GM21717 (cell line): ENCODE measurements at regions not wholly inside any gene's neighbourhood (a gene's known extent, or its start where the extent isn't known, plus 50 kb on each side); places are given as distances from the start of the nearest gene placed in this dataset.

ENCODE experiments used
- ATAC-seq: cut with Tn5 transposase; IDR thresholded peaks from one replicate; pipeline ENCODE4 v1.9.1; 2021; ENCODE audit warnings: mild to moderate bottlenecking, moderate library complexity; ENCODE audit not compliant: unreplicated experiment

DNA sequence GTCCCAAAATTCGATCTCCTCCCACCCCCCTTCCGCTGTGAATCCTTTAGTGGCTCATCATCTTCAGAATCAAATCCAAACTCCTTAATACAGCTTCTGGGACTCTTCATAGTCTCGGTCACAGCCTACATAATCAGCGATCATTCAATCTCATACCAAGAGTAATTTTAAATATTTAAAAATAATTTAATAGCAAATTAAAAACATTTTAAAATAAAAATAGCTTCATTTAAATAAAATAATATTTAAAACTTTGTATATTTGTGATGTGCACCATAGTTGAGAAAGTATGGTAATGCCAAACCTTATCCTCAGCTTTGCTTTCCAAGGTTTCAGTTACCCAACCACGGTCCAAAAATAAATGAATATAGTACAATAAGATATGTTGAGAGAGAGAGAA lies 70.0 kb upstream of the NR3C1 start:
- no peak for ATAC-seq

- no peak for ATAC-seq
Observed at GRCh38 chr5:143472576-143472975, 69.1 kb upstream of the NR3C1 start.

- no peak for ATAC-seq
Observed at GRCh38 chr5:143471666-143472464, 68.4 kb upstream of the NR3C1 start.

- ATAC-seq: no peak
Observed at GRCh38 chr5:143471041-143471509, 67.6 kb upstream of the NR3C1 start.

- no peak for ATAC-seq
Observed at GRCh38 chr5:143470120-143470519, 66.6 kb upstream of the NR3C1 start.

- ATAC-seq: no peak
Observed at GRCh38 chr5:143469125-143469524, 65.6 kb upstream of the NR3C1 start.

GRCh38 chr5:143466632-143467031 lies 63.1 kb upstream of the NR3C1 start:
- no peak for ATAC-seq

DNA sequence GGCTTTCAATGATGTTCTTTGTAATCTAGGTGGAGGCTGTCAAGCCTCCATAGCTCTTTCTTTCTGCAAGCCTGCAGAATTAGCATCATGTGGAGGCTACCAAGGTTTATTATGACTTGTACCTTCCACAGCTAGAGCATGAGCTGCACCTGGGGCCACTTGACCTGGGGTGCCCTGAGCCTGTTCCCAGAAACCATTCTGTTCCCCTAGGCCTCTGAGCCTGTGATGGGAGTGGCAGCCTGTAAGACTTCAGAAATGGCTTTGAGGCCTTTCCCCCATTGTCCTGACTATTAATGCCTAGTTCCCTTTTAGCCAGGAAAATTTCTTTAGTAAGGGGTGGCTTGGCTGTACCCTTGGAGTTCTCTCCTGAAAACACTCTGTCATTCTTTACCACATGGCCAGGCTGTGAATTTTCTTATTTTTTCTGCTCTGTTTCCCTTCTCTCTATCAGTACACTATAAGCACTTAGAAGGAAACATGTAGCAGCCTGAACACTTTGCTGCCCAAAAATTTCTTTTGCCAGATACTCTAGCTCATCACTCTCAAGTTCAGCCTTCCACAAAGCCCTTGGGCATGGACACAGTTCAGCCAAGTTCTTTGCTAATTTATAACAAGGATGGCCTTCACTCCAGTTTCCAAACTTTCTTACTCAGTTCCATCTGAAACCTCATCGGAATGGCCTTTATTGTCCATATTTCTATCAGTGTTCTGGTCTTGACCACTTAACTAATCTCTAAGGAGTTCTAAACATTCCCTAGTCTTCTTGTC lies 61.4 kb upstream of the NR3C1 start:
- ATAC-seq: no peak

GRCh38 chr5:143462431-143462830 lies 58.9 kb upstream of the NR3C1 start:
- no peak for ATAC-seq

DNA sequence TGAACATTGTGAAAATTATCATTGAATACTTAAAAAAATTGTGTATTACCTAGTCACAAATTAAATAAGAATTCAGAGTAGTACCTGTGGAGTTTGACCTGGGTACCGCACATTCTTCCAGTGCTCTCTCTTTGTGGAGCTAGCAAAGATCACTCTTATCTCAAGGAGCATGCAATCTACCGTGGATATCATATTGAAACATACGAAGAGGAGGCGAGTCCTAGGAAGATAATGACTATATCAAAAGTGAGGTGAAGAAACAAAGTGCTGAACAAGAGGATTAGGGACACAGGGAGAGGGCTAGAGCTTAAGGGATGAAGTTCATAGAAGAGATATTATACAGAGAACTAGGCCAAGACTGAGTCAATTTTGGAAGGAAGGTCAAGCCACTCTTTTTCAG lies 55.9 kb upstream of the NR3C1 start:
- ATAC-seq: no peak

GRCh38 chr5:143456952-143457547 lies 53.6 kb upstream of the NR3C1 start:
- no peak for ATAC-seq

DNA sequence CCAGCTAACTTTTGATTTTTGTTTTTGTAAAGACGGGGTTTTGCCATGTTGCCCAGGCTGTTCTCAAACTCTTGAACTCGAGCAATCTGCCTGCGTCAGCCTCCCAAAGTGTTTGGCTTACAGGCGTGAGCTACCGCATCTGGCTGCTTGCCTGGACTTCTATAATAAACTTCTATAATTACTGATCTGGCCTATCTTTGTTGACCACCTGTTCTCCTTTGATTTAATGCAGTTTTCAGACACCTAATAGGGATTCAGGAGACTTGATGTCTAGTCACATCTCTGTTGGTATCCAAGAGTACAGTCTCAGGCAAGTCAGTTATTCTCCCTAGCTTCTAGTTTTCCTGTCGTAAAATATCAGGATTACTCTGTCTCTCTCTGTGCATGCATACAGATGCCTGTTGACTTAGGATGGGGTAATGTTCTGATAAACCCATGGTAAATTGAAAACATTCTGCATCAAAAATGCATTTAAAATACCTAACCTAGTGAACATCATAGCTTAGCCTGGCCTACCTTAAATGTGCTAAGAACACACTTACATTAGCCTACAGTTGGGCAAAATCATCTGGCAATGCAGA lies 51.5 kb upstream of the NR3C1 start:
- ATAC-seq: no peak

GRCh38 chr5:143453720-143454119 lies 50.2 kb upstream of the NR3C1 start:
- ATAC-seq: no peak
